Daoy (cell line): ENCODE measurements at regions not wholly inside any gene's neighbourhood (a gene's known extent, or its start where the extent isn't known, plus 50 kb on each side); places are given as distances from the start of the nearest gene placed in this dataset.
"Not testable (repeated sequence)": the region's sequence is repeated elsewhere in the genome, so short reads cannot be mapped to it uniquely, and the experiment has no call there.

ENCODE experiments used
- DNase-seq: peaks from one replicate; pipeline ENCODE4 v3.0.0-alpha.2; 2015; ENCODE audit warnings: low read depth

GRCh38 chr1:73475316-73475870 is 722.6 kb downstream of the LRRIQ3 start:
- no peak for DNase-seq

GRCh38 chr1:73472810-73473209 is 725.2 kb downstream of the LRRIQ3 start:
- no peak for DNase-seq

DNA sequence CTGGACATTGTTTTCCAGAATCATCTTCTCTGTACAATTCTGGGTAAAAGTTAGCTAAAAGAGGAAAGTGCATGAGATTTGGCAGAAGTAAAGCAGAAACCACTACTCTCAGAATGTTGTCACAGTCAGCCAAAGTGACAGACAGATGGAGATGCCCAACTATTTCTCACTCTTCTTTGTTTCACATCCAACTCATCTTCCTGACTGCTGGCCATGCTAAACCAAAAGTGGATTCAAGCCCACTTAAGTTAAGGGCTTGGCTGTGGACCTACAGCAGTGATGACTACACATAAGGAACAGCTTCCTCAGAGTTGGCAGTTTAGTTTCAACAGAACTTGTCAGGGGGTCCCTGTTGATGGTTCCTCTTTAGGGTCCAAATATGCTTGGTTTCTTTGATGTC is 730.2 kb downstream of the LRRIQ3 start:
- no peak for DNase-seq

DNA sequence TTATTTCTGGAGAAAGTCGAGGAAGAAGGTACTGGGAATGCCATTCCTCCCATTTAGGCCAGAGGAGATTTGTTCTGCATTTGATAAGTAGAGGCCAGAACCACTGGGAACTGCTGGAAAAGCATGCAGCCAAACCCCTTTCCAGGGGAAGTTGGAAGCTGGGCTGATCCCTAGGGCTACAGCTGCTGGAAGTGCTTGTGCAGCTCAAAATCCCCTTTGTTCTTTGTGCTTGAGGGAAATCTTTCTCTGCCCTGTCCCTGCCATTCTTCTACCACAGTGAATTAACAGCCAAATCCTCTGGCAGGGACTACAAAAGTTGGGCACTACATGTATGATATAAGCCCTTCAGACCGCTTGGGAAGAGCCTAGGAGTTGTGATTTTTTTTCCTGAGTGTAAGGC is 734.1 kb downstream of the LRRIQ3 start:
- DNase-seq = no peak

DNA sequence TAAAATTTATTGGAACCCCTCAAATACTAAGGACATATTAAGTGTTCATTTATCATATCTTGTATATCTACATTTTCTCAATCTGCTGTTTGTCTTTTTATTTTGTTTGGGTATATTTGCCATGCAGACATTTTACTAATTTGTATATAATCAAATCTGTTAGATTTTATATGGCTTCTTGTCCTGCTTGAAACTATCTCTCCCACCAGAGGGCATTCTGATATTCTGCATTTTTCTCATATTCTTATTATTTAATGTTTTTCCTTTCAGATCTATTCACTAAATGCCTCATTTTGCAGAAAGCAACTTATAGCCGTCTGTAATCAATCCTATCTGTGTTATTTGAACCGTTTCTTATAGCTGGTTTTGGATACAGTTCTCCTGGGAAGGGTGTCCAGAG is 745.5 kb downstream of the LRRIQ3 start:
- DNase-seq = no peak

GRCh38 chr1:73450668-73451067 is 747.3 kb downstream of the LRRIQ3 start:
- not testable (repeated sequence) for DNase-seq

DNA sequence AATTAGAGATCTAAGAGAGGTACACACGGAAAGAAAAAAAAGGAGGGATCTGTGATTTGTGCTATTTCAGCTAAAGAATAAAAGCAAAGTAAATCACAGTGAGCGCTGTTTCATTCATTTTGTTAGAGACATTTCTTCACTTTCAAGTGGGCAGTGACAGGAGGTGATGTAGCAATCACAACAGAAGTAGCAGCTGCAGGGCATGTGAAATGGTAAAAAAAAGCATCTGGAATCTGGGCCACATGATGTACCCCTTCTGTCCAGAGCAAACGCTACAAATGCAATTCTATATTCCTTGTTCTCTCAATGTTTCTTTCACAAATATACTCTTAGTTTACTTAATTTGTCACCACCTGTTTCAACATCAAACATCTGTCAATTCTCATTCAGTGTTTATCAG is 786.5 kb downstream of the LRRIQ3 start:
- no peak for DNase-seq

DNA sequence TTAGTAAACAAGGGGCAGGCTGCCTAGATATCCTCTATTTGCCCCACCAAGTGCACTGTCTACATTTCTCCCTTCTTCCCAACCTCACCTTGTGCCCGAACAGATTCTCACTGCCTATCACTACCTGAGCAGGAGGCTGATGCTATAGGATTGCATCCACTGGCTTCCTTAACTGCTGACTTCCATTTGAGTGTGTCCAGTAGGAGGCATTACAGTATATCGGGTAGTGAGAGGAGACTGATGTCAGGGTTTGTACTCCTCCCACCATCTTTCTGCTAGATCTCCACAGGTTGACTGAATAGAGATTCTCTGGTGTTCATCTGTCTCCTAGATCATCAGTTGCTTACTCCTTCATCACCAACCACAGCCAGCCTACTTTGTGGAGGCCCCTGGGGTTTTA is 796.3 kb downstream of the LRRIQ3 start:
- DNase-seq = no peak

- DNase-seq = no peak
Observed at GRCh38 chr1:73382966-73383365, 815.0 kb downstream of the LRRIQ3 start.

GRCh38 chr1:73366734-73367413 is 831.1 kb downstream of the LRRIQ3 start:
- DNase-seq = no peak

DNA sequence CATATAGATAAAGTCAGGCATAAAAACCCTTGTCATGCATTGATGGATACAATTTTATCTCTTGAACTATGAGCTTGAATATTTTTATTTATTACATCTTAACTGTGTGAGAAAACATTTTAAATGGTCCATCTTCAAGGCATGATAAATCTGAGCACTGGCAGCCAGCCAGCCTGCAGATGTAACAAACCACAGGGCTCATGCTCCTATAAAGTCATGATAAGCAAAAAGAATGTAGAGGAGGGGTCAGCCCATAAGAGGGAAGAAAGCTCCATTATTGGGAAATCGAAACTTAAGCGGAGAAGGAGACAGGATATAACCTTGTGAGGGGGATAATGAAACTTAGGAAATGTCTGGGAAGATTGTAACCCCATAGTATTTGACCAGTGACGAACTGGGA is 839.0 kb downstream of the LRRIQ3 start:
- no peak for DNase-seq

DNA sequence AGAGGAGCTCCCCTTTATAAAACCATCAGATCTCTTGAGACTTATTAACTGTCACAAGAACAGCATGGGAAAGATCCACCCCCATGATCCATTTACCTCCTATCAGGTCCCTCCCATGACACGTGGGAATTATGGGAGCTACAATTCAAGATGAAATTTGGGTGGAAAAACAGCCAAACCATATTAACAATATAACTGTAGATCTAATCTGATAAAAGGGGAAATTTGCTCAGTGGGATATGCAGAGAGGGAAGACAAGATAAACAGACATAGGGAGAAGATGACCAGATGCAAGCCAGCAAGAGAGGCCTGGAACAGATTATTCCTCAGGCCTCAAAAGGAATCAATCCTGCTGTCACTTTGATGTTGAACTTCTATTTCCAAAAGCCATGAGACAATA is 841.5 kb downstream of the LRRIQ3 start:
- DNase-seq = no peak

DNA sequence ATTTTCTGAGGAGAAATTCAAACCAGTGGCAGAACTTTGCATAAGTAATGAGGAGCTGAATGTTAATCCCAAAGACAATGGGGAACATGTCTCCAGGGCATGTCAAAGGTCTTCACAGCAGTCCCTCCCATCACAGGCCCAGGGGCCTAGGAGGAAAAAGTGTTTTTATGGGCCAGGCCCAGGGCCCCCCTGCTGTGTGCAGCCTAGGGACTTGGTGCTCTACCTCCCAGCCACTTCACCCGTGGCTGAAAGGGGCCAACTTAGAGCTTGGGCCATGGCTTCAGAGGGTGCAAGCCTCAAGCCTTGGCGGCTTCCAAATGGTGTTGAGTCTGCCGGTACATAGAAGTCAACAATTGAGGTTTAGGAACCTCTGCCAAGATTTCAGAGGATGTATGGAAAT is 854.0 kb downstream of the LRRIQ3 start:
- DNase-seq = no peak

GRCh38 chr1:73333847-73334503 is 864.0 kb downstream of the LRRIQ3 start:
- no peak for DNase-seq

- no peak for DNase-seq
Observed at GRCh38 chr1:73331726-73332125, 866.2 kb downstream of the LRRIQ3 start.

GRCh38 chr1:73327998-73328397 is 870.0 kb downstream of the LRRIQ3 start:
- DNase-seq = no peak

DNA sequence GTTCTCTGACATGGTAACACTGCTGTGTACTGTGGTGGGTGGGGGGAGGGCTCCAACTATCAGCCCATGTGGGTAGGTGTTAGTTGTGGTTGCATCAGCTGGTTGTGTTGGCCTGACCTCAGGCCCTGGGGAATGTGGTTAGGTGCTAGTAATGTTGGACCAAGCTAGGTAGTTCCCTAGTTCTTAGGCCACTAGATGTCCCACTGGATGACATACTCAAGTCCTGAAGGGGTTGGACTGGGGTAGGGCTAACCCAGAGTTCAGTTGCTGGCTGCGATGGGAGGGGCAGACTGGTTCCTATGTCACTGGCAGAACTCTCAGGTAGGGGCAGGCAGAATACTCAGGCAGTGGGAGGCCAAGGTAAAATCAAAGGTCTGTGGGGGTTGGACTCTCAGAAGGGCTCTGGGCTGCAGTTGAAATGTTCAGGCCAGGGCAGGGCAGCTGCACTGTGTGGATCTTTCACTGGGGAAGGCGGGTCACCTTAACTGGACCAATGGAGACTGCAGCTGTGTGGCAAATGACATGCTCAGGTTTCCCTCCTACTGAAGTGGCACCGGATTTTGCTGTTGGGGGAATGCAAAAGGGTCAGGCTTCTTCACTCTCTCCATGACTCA is 870.7 kb downstream of the LRRIQ3 start:
- DNase-seq = no peak

GRCh38 chr1:73326663-73327062 is 871.3 kb downstream of the LRRIQ3 start:
- no peak for DNase-seq

- no peak for DNase-seq
Observed at GRCh38 chr1:73310797-73311381, 887.1 kb downstream of the LRRIQ3 start.

- no peak for DNase-seq
Observed at GRCh38 chr1:73306899-73307555, 890.9 kb downstream of the LRRIQ3 start.

- no peak for DNase-seq
Observed at GRCh38 chr1:73273886-73274285, 924.1 kb downstream of the LRRIQ3 start.

DNA sequence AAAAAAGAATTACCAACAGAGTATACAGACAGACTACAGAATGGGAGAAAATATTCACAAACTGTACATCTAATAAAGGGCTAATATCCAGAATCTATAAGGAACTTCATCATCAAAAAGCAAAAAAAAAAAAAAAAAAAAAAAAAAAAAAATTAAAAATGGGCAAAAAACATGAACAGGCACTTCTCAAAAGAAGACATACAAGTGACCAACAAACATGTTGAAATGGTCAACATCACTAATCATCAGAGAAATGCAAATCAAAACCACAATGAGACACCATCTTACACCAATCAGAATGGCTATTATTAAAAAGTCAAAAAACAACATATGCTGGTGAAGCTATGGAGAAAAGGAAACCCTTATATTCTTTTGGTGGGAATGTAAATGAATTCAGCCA is 952.8 kb downstream of the LRRIQ3 start:
- DNase-seq = not testable (repeated sequence)
